ENCODE measurements at regions not wholly inside any gene's neighbourhood (a gene's known extent, or its start where the extent isn't known, plus 50 kb on each side); places are given as distances from the start of the nearest gene placed in this dataset.

- Histone ChIP-seq H3K9me3 (ENCODE audit: insufficient read depth, low read depth, low read length) (peaks cover 16% of the 10 kb centered on the region; the same call in 1 of the 2 replicates), H2AFZ (ENCODE audit: low read length) (no peak overlapping the region), H3K4me2 (ENCODE audit: low read depth, low read length, poor library complexity, severe bottlenecking) (no peak overlapping the region)
Measured at GRCh38 chr22:47286590-47286989, 524.1 kb downstream of the TBC1D22A start.

DNA sequence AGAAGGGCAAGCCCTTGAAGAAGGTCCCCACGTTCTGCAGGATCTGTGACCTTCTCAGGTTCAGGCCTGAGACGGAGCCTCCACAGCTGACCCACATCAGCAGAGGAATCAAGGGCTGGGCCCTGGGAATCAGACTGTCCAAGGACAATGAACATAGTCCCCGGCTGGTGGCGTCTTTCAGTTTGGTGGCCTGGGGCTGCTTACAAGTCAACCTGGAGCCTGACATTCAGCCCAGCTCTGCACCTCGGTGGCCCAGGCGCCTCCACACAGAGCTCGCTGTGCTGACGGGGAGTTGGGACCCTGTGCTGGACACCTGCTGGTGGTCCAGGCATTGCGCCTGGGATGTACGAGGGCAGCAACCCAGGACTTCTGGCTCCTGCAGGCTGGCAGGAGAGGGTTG is 523.5 kb downstream of the TBC1D22A start:
- Histone ChIP-seq H3K4me3 (ENCODE audit: low read length, poor library complexity, severe bottlenecking) (no peak overlapping the region), H3K79me2 (ENCODE audit: insufficient read depth, low read length) (no peaks in the 10 kb centered on the region), H3K27me3 (ENCODE audit: insufficient read depth, low read length, poor library complexity, severe bottlenecking) (no peaks in the 10 kb centered on the region), H4K20me1 (ENCODE audit: insufficient read depth, low read length, poor library complexity, severe bottlenecking) (no peaks in the 10 kb centered on the region), H3F3A (ENCODE audit: low read depth) (no peaks in the 10 kb centered on the region), H3K4me2 (ENCODE audit: low read depth, low read length, poor library complexity, severe bottlenecking) (no peak overlapping the region), H3K9me3 (ENCODE audit: insufficient read depth, low read depth, low read length) (peaks cover 15% of the 10 kb centered on the region; the same call in 1 of the 2 replicates), H2AFZ (ENCODE audit: low read length) (no peak overlapping the region), H3K36me3 (ENCODE audit: insufficient read depth, low read length) (no peaks in the 10 kb centered on the region), H3K9me2 (replicated peaks; ENCODE audit: low read depth, low read length) (no peaks in the 10 kb centered on the region), H3K9ac (ENCODE audit: low read depth, low read length, poor library complexity, severe bottlenecking) (no peak overlapping the region), H3K4me1 (ENCODE audit: insufficient read depth, low read length, poor library complexity, severe bottlenecking) (no peaks in the 10 kb centered on the region)
- TF ChIP-seq EZH2phosphoT487 (IDR thresholded peaks at IDR 0.05; ENCODE audit: borderline replicate concordance) (no peak), CTCF (conservative IDR thresholded peaks at IDR 0.05; ENCODE audit: low read length) (no peak)

More at GRCh38 chr22:47286590-47286989, 524.1 kb downstream of the TBC1D22A start:
- H3K9me2 ChIP-seq (replicated peaks; ENCODE audit: low read depth, low read length) = no peaks in the 10 kb centered on the region
- no peaks in the 10 kb centered on the region for H3K27me3 ChIP-seq (ENCODE audit: insufficient read depth, low read length, poor library complexity, severe bottlenecking)
- no peaks in the 10 kb centered on the region for H3K36me3 ChIP-seq (ENCODE audit: insufficient read depth, low read length)
- no peaks in the 10 kb centered on the region for H3F3A ChIP-seq (ENCODE audit: low read depth)
- TF ChIP-seq CTCF (conservative IDR thresholded peaks at IDR 0.05; ENCODE audit: low read length) (no peak), EZH2phosphoT487 (IDR thresholded peaks at IDR 0.05; ENCODE audit: borderline replicate concordance) (no peak)
- no peaks in the 10 kb centered on the region for H3K79me2 ChIP-seq (ENCODE audit: insufficient read depth, low read length)
- H4K20me1 ChIP-seq (ENCODE audit: insufficient read depth, low read length, poor library complexity, severe bottlenecking) = no peaks in the 10 kb centered on the region
- H3K4me3 ChIP-seq (ENCODE audit: low read length, poor library complexity, severe bottlenecking) = no peak overlapping the region
- no peak overlapping the region for H3K9ac ChIP-seq (ENCODE audit: low read depth, low read length, poor library complexity, severe bottlenecking)
- H3K4me1 ChIP-seq (ENCODE audit: insufficient read depth, low read length, poor library complexity, severe bottlenecking) = no peaks in the 10 kb centered on the region

- no peaks in the 10 kb centered on the region for H3K27me3 ChIP-seq (ENCODE audit: insufficient read depth, low read length, poor library complexity, severe bottlenecking)
- peaks cover 11% of the 10 kb centered on the region; the same call in 1 of the 2 replicates for H3K9me3 ChIP-seq (ENCODE audit: insufficient read depth, low read depth, low read length)
- no peaks in the 10 kb centered on the region for H3K4me1 ChIP-seq (ENCODE audit: insufficient read depth, low read length, poor library complexity, severe bottlenecking)
- H3F3A ChIP-seq (ENCODE audit: low read depth) = no peaks in the 10 kb centered on the region
- no peak overlapping the region for H3K4me2 ChIP-seq (ENCODE audit: low read depth, low read length, poor library complexity, severe bottlenecking)
- no peak overlapping the region for H3K9ac ChIP-seq (ENCODE audit: low read depth, low read length, poor library complexity, severe bottlenecking)
- H3K9me2 ChIP-seq (replicated peaks; ENCODE audit: low read depth, low read length) = no peaks in the 10 kb centered on the region
- no peak overlapping the region for H2AFZ ChIP-seq (ENCODE audit: low read length)
- no peaks in the 10 kb centered on the region for H3K36me3 ChIP-seq (ENCODE audit: insufficient read depth, low read length)
- H3K79me2 ChIP-seq (ENCODE audit: insufficient read depth, low read length) = no peaks in the 10 kb centered on the region
- H4K20me1 ChIP-seq (ENCODE audit: insufficient read depth, low read length, poor library complexity, severe bottlenecking) = no peaks in the 10 kb centered on the region
- no peak overlapping the region for H3K4me3 ChIP-seq (ENCODE audit: low read length, poor library complexity, severe bottlenecking)
- TF ChIP-seq CTCF (conservative IDR thresholded peaks at IDR 0.05; ENCODE audit: low read length) (no peak), EZH2phosphoT487 (IDR thresholded peaks at IDR 0.05; ENCODE audit: borderline replicate concordance) (no peak)
Measured at GRCh38 chr22:47284822-47285221, 522.4 kb downstream of the TBC1D22A start.
